Prostate gland (tissue), 2 donors: ENCODE measurements at regions not wholly inside any gene's neighbourhood (a gene's known extent, or its start where the extent isn't known, plus 50 kb on each side); places are given as distances from the start of the nearest gene placed in this dataset.

ENCODE experiments used
- DNase-seq: peaks from one replicate; pipeline ENCODE4 v3.0.0-alpha.2; 2019; ENCODE audit warnings: low spot score
- H3K27ac ChIP-seq, 2 donors: fragments of 200-600 bp; sonication (generic); 2 replicates each; pipeline ENCODE4 v1.5.1; 2017 to 2019
- H3K27me3 ChIP-seq: fragments of 200-600 bp; sonication (generic); replicated peaks from 2 replicates; pipeline ENCODE4 v1.5.1; 2019; ENCODE audit not compliant: insufficient read depth
- H3K36me3 ChIP-seq, 2 donors: fragments of 200-600 bp; sonication (generic); 1 replicate in 1 of 2; 2 replicates in 1 of 2; pipeline versions ENCODE4 v1.5.1 to v1.8.1; 2017 to 2019
- H3K4me1 ChIP-seq: fragments of 200-600 bp; sonication (generic); replicated peaks from 2 replicates; pipeline ENCODE4 v1.5.1; 2019
- H3K4me3 ChIP-seq, 2 donors: fragments of 200-600 bp; sonication (generic); 2 replicates each; pipeline ENCODE4 v1.5.1; 2017 to 2019
- H3K9me3 ChIP-seq: fragments of 200-600 bp; sonication (generic); 2 replicates; pipeline ENCODE4 v1.5.1; 2017
- POLR2A ChIP-seq: fragments of 450-650 bp; IDR thresholded peaks from one replicate; pipeline ENCODE4 v1.6.1; 2016; ENCODE audit warnings: antibody characterized with exemption, mild to moderate bottlenecking
- POLR2AphosphoS5 ChIP-seq: sonication (generic); formaldehyde crosslinking; IDR thresholded peaks from one replicate; pipeline ENCODE4 v1.6.1; 2017; ENCODE audit warnings: antibody characterized with exemption
- WGBS: methylation state at CpG from one replicate; pipeline ENCODE4 v1.1.5; 2018; 5-methylcytosine and 5-hydroxymethylcytosine counted together
- intact Hi-C: fragments of 100-400 bp; cut with DNase I; formaldehyde crosslinking; loops from one replicate; pipeline ENCODE4 v1.14.2; 2022
- TF ChIP-seq, protein P1 (sequence below), 4 experiments: fragments of 200-600 bp in 2 of 4; fragments of 450-650 bp in 2 of 4; sonication (generic) in 2 of 4; IDR thresholded peaks; 1 replicate in 3 of 4; 2 replicates in 1 of 4; pipeline ENCODE4 v1.5.1; 2016 to 2019; ENCODE audit warnings: antibody characterized with exemption in 4 of 4, mild to moderate bottlenecking in 2 of 4, moderate library complexity in 2 of 4

DNA sequence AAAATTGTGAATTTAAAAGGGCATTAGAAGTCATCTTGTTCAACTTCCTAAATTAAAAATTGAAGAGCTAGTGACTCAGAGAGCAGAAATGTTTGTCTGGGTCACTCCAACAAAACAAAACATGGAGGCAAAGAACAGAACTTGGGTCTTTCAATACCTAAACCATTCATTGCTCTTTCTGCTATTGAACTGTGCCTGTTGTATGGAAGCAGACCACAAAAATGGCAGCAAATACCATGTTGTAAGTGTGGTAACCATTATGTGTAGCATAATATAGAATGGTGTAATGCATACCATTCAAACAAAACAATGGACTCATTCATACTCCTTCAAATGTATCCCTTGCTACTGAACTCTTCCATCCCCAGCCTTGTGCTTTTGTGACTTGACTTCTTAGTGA, 360.2 kb upstream of the NRG3 start:
- no peaks in the 10 kb centered on the region for H3K36me3 ChIP-seq
- H3K4me3 ChIP-seq, result no peak overlapping the region
- H3K4me1 ChIP-seq, result no peaks in the 10 kb centered on the region
- no peaks in the 10 kb centered on the region for H3K9me3 ChIP-seq
- H3K27ac ChIP-seq, result no peak overlapping the region
- H3K27me3 ChIP-seq, result no peaks in the 10 kb centered on the region
- TF ChIP-seq POLR2AphosphoS5, result no peak
- no peak for TF ChIP-seq POLR2A
- TF ChIP-seq, protein P1, sequence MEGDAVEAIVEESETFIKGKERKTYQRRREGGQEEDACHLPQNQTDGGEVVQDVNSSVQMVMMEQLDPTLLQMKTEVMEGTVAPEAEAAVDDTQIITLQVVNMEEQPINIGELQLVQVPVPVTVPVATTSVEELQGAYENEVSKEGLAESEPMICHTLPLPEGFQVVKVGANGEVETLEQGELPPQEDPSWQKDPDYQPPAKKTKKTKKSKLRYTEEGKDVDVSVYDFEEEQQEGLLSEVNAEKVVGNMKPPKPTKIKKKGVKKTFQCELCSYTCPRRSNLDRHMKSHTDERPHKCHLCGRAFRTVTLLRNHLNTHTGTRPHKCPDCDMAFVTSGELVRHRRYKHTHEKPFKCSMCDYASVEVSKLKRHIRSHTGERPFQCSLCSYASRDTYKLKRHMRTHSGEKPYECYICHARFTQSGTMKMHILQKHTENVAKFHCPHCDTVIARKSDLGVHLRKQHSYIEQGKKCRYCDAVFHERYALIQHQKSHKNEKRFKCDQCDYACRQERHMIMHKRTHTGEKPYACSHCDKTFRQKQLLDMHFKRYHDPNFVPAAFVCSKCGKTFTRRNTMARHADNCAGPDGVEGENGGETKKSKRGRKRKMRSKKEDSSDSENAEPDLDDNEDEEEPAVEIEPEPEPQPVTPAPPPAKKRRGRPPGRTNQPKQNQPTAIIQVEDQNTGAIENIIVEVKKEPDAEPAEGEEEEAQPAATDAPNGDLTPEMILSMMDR (IDR thresholded peaks at IDR 0.05), result no peak
- no peak for DNase-seq
- intact Hi-C loops, result no loop called here

DNA sequence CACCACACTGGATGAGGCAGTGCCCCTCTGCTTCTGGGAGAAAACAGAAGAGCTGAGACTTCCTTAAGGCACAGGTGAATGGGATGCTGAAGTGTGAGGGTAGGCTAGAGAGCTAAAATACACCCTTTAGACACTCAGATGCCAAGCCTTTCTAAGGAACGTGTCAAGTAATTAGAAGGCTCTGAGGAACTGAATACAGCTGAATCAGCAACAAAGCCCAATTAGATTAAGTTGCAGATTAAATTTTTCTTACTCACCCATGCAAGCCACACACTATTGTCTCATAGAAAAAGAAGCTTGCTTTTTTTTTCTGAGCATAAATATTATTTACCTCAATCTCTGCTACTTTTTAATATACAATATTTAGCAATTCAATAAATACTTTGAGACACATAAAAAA, 354.3 kb upstream of the NRG3 start:
- Histone ChIP-seq H3K27me3 (no peaks in the 10 kb centered on the region), H3K27ac (no peak overlapping the region), H3K4me3 (no peak overlapping the region), H3K9me3 (no peaks in the 10 kb centered on the region), H3K4me1 (no peaks in the 10 kb centered on the region), H3K36me3 (no peaks in the 10 kb centered on the region)
- no peak for DNase-seq
- intact Hi-C loops, result no loop called here
- 75% methylated on average over 1 of the region's 1 CpG for WGBS
- no peak for TF ChIP-seq POLR2AphosphoS5
- TF ChIP-seq, protein P1 (IDR thresholded peaks at IDR 0.05), result no peak
- TF ChIP-seq POLR2A, result no peak

DNA sequence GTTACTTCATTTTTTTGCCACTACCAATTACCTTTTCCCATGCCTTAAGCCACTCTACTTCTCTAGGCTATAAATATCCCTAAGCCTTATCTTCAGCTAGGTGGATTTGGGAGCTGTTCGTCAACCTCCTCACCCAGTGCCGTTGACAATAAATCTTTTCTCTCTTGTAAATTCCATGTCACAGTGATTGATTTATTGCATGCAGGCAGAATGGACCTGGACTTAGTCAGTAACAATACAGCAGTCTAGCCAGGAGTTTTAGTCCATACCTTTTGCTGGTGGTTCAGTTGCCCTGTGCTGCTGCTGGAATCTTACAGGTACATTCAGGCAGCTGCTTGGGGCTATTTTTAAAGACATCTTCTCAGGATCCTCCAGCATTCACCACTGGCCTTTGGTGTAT, 350.5 kb upstream of the NRG3 start:
- H3K4me3 ChIP-seq, result no peak overlapping the region
- 30% methylated on average over 2 of the region's 2 CpGs for WGBS
- H3K36me3 ChIP-seq, result no peaks in the 10 kb centered on the region
- H3K4me1 ChIP-seq, result no peaks in the 10 kb centered on the region
- no peaks in the 10 kb centered on the region for H3K9me3 ChIP-seq
- DNase-seq, result no peak
- intact Hi-C loops, result no loop called here
- no peaks in the 10 kb centered on the region for H3K27me3 ChIP-seq
- H3K27ac ChIP-seq, result no peak overlapping the region
- TF ChIP-seq, protein P1 (IDR thresholded peaks at IDR 0.05), result no peak
- TF ChIP-seq POLR2A, result no peak
- TF ChIP-seq POLR2AphosphoS5, result no peak

DNA sequence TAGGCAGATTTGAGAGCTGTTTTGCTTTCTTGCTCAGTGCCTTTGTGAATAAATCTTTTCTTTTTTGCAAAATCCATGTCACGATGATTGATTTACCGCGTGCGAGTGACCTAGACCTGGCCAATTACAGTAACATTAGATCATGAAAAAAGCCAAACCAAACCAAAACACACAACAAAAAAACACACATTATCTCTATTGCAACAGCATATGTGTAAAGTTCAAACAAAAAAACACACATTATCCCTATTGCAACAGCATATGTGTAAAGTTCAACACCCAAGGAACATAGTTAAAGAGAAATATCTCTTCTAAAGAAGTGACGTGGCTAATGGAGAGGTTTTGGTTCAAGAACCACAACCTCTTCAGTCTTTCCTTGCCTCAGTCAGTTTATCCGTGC, 342.6 kb upstream of the NRG3 start:
- H3K4me1 ChIP-seq, result no peaks in the 10 kb centered on the region
- intact Hi-C loops, result no loop called here
- H3K27me3 ChIP-seq, result no peaks in the 10 kb centered on the region
- TF ChIP-seq POLR2AphosphoS5 (no peak), POLR2A (no peak)
- TF ChIP-seq, protein P1 (IDR thresholded peaks at IDR 0.05), result no peak
- H3K36me3 ChIP-seq, result no peaks in the 10 kb centered on the region
- no peaks in the 10 kb centered on the region for H3K9me3 ChIP-seq
- no peak for DNase-seq
- no peak overlapping the region for H3K27ac ChIP-seq
- H3K4me3 ChIP-seq, result no peak overlapping the region
- 90% methylated on average over 6 of the region's 6 CpGs for WGBS

DNA sequence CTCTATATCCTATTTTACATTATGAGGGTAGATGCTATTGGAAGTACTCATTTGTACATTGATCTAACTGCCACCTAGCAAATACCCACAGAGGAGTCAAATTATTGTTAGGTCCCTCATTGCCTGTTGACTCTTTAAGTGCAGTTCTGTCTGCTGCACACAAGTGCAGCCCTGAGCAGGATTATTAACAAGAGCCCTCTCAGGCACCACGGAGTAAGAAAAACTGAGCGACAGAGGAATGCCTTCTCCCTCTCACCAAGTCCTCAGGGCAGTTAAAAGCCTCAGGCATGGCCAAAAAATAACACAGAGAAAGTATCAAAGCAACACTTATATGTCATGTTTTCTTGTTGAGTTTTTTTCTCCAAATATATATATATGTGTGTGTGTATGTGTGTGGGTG, 340.0 kb upstream of the NRG3 start:
- H3K36me3 ChIP-seq, result no peaks in the 10 kb centered on the region

More for the DNA sequence above, 340.0 kb upstream of the NRG3 start:
- DNase-seq, result no peak
- WGBS, result 56% methylated on average over 2 of the region's 2 CpGs
- intact Hi-C loops, result no loop called here
- no peak overlapping the region for H3K27ac ChIP-seq
- no peaks in the 10 kb centered on the region for H3K9me3 ChIP-seq
- no peak for TF ChIP-seq POLR2A
- TF ChIP-seq, protein P1 (IDR thresholded peaks at IDR 0.05), result no peak
- TF ChIP-seq POLR2AphosphoS5, result no peak
- H3K4me1 ChIP-seq, result no peaks in the 10 kb centered on the region
- H3K4me3 ChIP-seq, result no peak overlapping the region
- no peaks in the 10 kb centered on the region for H3K27me3 ChIP-seq
